ENCODE measurements at regions not wholly inside any gene's neighbourhood (a gene's known extent, or its start where the extent isn't known, plus 50 kb on each side); places are given as distances from the start of the nearest gene placed in this dataset.
"Not testable (repeated sequence)": the region's sequence is repeated elsewhere in the genome, so short reads cannot be mapped to it uniquely, and the experiment has no call there.

DNA sequence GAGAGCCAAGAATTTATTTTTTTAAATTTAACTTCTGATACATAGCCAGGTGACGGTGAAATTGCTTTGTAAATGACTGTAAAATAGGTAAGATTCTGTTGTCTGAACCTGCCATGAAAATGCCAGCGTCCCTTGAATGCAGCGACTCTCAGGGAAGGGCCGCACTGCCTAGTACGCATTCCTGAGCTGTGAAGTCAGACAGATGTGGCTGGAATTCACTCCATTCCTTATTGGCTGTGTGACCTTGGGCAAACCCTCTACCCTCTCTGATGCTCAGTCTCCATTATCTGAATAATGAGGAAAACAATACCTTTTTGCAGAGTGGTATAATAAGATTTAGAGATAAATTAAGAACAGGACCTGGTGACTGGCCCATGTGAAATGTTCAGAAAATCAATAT is 167.1 kb upstream of the DAB1 start:
- in situ Hi-C loops (cut with HindIII; ENCODE audit: low pct_ligation_motif_present, low pct_unique_long_range_greater_than_20kb, low sequenced_read_pairs), result no loop called here
- DNase-seq, result no peak

DNA sequence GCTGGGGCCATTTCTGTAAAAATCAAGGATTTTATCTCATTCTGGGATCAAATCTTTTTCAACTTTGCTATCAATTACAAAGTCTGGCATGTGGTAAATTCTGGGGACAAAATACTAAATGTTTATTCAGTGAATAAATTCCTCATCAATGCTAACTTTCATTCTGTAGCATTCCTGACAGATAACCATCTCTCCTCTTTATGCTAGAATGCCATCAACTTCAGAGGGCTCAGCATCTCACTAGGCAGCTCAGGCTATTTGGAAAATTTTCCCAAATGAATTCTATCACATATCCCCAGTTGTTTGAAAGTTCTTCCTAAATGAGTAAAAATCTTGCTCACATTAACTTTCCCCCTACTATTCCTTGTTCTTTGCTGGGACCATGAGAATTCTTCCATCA is 163.0 kb upstream of the DAB1 start:
- in situ Hi-C loops (cut with HindIII; ENCODE audit: low pct_ligation_motif_present, low pct_unique_long_range_greater_than_20kb, low sequenced_read_pairs), result no loop called here
- DNase-seq, result no peak

DNA sequence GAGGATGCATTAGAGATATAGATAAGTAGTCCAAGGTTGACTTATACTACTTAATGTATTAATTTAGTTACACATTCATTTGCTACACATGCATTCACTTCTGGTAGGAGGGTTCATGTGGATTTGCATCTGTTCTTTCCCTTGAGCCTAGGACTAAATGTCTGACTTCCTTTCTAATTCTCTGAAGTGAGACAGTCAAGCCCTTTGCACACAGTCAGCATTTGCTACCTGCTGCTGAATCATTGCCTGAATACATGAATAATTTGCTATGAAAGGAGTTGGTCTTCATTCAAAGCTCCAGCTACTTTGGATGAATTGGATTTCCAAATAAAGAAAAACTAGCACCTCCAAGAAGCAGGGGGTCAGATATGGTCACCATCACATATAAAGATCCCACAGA is 154.8 kb upstream of the DAB1 start:
- in situ Hi-C loops (cut with HindIII; ENCODE audit: low pct_ligation_motif_present, low pct_unique_long_range_greater_than_20kb, low sequenced_read_pairs), result no loop called here
- DNase-seq, result no peak

DNA sequence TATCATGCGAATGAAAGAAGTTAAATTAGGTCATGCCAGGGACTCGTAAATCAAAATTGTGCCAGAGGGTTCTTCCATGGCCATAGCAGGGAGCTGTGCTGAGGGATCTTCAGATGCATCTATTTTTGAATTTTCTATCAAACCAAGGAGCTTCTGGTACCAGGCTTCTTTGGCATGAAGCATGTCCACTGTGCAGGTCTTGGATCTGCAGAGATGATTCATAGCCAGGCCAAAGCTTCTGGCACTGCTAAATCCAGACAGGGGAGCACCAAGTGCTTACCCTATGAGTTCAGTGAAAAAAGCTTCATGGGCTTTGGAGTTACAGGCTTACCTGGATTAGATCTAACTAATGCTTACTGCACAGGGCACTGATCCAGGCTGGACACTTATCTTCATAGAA is 154.2 kb upstream of the DAB1 start:
- DNase-seq, result no peak
- in situ Hi-C loops (cut with HindIII; ENCODE audit: low pct_ligation_motif_present, low pct_unique_long_range_greater_than_20kb, low sequenced_read_pairs), result no loop called here

DNA sequence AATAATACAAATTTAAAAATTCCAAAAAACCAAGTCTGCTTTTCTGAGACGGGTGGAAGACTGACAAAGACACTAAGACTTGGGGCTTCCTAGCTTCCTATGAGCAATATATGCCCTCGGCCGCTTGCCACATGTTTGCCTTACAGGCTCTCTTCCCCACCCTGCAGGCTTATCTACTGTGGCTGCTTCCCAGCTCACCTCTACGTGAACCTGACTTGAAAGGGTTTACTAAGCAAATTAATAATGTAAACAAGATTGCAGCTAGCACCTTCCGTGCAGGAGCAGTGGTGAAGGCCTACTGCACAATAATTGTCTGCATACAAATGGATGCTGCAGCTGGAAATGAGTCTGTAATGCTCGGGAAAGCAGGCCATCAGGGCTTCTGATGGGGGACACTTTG is 152.9 kb upstream of the DAB1 start:
- in situ Hi-C loops (cut with HindIII; ENCODE audit: low pct_ligation_motif_present, low pct_unique_long_range_greater_than_20kb, low sequenced_read_pairs), result no loop called here
- no peak for DNase-seq

DNA sequence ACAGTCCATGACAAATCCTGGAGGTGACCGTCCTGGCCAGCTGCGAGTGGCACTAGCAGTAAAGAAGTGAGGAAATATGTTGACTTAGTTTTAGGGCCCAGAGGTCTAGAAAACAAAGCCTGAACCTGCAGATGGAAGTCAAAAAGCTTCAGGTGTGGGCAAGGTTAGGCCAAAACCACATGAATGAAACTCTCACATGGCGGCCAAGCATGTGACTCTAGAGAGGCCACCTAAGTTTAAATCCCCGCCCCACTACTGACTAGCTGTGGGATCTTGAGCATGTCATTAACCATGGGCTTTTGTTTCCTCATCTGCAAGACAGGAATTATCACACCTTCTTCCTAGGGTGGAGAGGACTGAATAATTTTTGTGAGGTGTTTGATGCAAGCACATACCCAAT is 148.2 kb upstream of the DAB1 start:
- no peak for DNase-seq
- in situ Hi-C loops (cut with HindIII; ENCODE audit: low pct_ligation_motif_present, low pct_unique_long_range_greater_than_20kb, low sequenced_read_pairs), result no loop called here

DNA sequence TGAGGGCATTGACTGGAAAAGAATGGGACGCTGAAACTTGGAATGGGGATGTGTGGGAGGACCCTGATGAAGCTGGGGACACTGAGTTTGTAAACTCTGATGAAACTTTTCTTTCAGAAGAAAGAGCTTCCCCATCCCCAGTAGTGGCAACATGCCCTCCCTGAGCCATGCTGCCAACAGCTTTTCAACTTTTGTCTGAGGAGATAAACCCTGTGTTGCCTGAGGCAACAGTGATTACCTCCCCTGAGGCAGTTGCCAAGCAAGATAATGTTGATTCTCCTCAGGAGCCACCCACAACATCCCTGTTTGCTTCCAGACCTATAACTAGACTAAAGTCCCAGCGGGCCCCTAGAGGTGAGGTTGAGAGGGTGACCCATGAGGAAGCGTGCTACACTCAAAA is 134.2 kb upstream of the DAB1 start:
- DNase-seq; in situ Hi-C loops (cut with HindIII; ENCODE audit: low pct_ligation_motif_present, low pct_unique_long_range_greater_than_20kb, low sequenced_read_pairs): not testable (repeated sequence)

DNA sequence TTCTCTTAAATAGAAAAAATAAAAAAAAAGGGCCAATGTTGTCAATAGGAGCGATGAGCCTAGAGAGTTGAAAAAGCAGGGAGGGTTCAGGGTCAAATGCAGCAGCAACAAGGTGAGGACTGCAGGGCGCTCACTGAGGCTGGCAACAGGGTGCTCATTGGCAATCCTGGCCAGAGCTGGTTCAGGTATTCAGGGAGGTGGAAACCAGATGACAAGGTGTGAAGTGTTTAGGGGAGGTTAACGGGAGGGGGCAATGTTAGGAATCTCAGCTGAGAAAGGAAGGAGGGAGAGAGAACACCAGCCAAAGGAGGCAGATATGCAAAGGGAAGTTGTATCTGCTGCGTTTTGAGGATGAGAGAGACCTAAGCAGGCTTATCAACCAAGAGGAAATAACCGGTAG is 129.8 kb upstream of the DAB1 start:
- in situ Hi-C loops (cut with HindIII; ENCODE audit: low pct_ligation_motif_present, low pct_unique_long_range_greater_than_20kb, low sequenced_read_pairs), result no loop called here
- no peak for DNase-seq

DNA sequence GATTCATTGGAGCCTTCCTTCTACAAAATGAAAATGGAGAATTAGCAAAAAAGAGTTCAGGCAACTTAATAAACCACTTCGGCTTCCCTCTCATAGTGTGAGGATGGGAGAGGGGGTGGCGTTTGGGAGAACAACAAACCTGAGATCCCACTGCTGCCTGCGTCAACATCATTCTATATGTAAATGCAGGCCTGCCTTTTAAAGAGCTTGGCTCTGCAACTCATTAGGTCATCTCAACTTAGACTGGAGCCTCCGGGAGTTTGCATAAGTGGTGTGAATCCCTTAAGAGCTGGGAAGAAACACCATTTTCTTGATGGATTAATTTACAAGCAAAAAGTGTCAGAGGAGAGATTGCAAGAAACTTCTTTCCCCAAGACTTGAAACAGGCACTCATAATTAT is 127.6 kb upstream of the DAB1 start:
- no peak for DNase-seq
- in situ Hi-C loops (cut with HindIII; ENCODE audit: low pct_ligation_motif_present, low pct_unique_long_range_greater_than_20kb, low sequenced_read_pairs), result no loop called here

DNA sequence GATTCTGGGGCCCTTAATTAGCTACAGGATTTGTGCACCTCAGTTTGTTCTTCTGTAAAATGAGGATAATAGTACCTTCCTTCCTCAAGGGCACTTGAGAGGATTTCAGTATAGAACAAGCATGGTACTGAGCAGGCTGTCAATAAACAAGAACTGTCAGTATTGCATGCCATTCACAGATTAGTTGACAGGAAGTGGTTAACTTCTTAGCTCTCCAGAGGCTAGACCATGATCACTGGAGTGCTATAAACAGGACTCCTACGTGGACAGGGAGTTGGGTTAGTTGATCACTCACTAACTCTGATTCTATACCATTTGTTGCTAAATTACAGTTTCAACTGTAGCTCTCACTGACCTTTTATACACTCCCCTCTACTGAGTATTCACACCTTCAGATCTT is 126.2 kb upstream of the DAB1 start:
- in situ Hi-C loops (cut with HindIII; ENCODE audit: low pct_ligation_motif_present, low pct_unique_long_range_greater_than_20kb, low sequenced_read_pairs), result no loop called here
- DNase-seq, result no peak

DNA sequence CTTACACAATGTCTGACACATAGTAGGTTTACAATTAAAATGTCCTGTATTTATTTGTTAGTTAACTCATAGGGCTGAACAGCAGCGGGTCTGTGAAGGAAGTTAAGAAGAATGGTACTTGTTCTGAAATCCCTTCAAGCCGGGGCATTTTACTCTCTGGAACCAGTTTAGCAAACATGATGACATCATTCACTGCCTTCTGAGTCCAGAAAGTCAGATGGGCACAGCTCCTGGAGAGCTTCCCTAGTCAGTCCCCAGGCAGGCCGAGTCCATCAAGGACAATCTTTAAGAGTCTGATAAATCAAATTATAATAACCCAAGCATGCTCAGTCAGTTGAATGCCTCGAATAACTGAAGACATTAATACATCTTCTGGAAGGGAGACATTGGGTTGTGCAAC is 125.4 kb upstream of the DAB1 start:
- in situ Hi-C loops (cut with HindIII; ENCODE audit: low pct_ligation_motif_present, low pct_unique_long_range_greater_than_20kb, low sequenced_read_pairs), result no loop called here
- no peak for DNase-seq

DNA sequence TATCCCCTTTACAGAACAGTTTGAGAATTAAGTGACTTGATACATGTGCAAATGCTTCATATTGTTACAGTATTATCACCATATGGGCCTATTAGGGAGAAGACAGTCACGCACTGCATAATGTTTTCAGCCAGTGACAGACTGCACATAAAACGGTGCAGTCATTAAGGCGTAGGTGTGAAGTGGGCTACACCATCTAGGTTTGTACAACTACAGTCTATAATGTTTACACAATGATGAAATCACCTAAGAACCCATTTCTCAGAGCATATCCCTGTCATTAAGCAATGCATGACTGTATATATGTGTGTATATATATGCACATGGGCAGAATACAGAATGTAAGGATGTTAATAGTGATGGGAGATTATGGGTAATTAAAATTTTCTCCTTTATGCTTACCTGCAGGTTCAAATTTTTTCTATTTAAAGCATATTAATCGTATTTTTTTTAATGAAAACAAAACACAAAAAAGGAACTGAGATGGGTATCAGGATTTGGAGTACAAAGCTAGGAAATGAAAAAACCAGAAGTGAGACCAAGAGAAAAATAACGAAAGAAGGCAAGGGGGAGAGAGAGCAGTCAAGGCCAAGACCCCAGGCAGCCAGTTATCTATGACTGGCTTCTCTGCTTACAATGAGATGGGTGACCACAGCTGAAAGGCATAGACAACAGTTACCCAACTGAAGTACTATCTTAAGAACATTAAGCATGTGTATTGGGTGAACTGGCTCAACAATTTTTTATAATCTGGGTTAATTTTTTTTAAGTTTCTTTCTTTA is 122.9 kb upstream of the DAB1 start:
- DNase-seq, result no peak
- in situ Hi-C loops (cut with HindIII; ENCODE audit: low pct_ligation_motif_present, low pct_unique_long_range_greater_than_20kb, low sequenced_read_pairs), result no loop called here

DNA sequence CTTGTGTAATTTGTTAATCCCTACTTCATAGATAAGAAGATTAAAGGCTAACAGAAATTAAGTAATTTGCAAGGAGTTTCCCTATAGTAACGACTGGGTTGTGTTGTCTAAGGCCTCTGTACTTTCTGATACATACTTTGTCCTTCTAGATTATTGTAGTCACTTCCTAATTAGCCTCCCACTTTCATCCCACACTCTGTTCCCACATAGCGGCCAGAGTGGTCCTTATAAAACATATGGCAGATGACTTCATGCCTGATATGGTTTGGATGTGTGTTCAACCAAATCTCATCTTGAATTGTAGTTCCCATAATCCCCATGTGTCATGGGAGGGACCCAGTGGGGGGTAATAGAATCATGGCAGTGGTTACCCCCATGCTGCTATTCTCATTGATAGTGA is 120.5 kb upstream of the DAB1 start:
- no peak for DNase-seq
- in situ Hi-C loops (cut with HindIII; ENCODE audit: low pct_ligation_motif_present, low pct_unique_long_range_greater_than_20kb, low sequenced_read_pairs), result no loop called here

DNA sequence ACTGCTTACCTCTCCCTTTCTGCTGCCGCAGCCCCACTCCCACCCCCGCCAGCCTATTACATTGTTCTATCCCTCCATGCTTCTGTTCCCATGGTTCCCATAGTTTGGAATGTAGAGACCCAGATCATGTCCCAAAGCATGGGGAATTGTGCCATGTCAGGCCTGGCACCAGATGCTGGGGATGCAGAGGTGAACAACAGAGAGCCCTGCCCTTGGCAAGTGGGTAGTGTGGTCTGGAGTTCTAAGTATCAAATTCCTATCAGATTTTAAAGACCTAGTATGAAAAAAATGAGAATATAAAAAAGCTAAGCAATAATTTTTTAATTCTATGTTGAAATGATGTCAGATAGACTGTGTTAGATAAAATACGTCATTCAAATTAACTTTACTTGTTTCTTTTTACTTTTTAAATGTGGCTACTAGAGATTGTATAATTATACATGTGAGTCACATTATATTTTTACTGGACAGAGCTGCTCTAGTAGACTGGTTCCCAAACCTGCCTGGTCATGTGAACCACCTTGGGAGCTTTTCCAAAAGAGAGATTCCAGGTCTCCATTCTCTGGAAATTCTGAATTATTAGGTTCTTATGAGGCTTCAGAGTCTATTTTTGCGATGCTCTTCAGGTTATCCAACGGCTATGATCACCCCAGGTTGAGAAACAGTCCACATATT is 113.0 kb upstream of the DAB1 start:
- in situ Hi-C loops (cut with HindIII; ENCODE audit: low pct_ligation_motif_present, low pct_unique_long_range_greater_than_20kb, low sequenced_read_pairs), result no loop called here
- no peak for DNase-seq

DNA sequence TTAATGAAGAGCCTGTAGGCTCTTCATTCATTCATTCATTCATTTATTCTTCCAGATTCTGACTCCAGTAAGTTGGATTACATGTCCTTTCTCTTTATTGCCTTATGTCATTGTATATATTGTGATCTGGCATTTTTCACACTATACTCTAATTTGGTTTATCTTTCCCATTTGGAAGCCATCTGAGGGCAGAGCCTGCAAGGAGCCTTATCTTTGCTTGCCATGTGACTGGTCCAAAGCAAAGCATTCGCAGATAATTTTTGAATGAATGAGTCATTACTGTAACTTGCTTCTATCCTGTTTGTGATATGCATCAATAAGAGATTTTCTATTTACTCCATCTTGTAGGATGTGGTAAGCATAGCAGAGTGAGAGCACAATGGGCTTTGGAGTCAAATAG is 108.4 kb upstream of the DAB1 start:
- in situ Hi-C loops (cut with HindIII; ENCODE audit: low pct_ligation_motif_present, low pct_unique_long_range_greater_than_20kb, low sequenced_read_pairs), result no loop called here

DNA sequence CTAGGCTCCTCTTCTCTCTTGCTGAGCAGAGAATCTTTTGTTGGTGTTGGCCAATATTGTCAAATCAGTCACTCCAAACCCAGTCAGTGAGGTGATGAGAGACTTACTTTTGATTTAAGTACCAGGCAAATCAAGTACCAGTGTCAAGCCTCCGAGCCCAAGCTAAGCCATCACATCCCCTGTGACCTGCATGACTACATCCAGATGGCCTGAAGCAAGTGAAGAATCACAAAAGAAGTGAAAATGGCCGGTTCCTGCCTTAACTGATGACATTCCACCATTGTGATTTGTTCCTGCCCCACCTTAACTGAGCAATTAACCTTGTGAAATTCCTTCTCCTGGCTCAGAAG is 107.0 kb upstream of the DAB1 start:
- DNase-seq; in situ Hi-C loops (cut with HindIII; ENCODE audit: low pct_ligation_motif_present, low pct_unique_long_range_greater_than_20kb, low sequenced_read_pairs): not testable (repeated sequence)

More for the DNA sequence above, 108.4 kb upstream of the DAB1 start:
- no peak for DNase-seq

DNA sequence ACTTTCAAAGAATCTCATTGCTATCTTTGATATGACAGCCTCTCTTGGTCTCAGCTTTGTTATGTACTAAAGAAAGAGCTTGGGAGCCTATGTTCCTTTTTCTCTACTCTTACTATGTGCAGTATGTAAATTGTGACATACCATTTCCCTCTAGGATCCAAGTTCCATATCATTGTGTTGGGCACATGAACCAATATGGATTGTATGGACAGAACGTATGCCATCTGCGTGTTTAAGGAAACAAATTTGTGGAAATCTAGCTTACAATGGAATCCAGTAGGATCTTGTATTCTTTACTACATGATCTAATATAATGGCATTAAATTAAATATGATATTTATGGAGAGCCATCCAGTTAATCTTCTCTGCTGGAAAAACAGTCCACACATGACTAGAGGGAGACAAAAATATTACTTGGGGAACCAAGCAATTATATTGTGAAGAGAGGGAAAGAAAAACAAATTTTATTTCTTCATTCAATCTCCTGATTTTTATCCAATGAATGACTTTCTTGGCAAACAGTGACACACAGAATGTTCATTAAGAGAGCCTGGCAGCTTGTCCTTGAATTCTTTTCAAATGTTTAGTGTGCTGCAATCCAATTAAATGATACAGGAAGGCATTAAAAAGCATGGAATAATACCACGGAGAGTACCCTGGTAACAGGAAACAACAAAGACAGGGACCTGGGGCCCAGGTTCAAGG is 106.5 kb upstream of the DAB1 start:
- in situ Hi-C loops (cut with HindIII; ENCODE audit: low pct_ligation_motif_present, low pct_unique_long_range_greater_than_20kb, low sequenced_read_pairs), result no loop called here
- DNase-seq, result no peak

DNA sequence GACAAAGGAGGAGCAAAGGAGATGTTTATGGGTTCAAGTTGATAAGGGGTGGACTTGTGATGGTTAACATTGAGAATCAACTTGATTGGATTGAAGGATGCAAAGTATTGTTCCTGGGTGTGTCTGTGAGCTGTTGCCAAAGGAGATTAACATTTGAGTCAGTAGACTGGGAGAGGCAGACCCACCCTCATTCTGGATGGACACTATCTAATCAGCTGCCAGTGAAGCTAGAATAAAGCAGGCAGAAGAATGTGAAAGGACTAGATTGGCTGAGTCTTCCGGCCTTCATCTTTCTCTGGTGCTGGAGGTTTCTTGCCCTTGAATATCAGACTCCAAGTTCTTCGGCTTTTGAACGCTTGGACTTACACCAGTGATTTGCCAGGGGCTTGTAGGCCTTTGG is 98.7 kb upstream of the DAB1 start:
- in situ Hi-C loops (cut with HindIII; ENCODE audit: low pct_ligation_motif_present, low pct_unique_long_range_greater_than_20kb, low sequenced_read_pairs), result no loop called here
- no peak for DNase-seq

DNA sequence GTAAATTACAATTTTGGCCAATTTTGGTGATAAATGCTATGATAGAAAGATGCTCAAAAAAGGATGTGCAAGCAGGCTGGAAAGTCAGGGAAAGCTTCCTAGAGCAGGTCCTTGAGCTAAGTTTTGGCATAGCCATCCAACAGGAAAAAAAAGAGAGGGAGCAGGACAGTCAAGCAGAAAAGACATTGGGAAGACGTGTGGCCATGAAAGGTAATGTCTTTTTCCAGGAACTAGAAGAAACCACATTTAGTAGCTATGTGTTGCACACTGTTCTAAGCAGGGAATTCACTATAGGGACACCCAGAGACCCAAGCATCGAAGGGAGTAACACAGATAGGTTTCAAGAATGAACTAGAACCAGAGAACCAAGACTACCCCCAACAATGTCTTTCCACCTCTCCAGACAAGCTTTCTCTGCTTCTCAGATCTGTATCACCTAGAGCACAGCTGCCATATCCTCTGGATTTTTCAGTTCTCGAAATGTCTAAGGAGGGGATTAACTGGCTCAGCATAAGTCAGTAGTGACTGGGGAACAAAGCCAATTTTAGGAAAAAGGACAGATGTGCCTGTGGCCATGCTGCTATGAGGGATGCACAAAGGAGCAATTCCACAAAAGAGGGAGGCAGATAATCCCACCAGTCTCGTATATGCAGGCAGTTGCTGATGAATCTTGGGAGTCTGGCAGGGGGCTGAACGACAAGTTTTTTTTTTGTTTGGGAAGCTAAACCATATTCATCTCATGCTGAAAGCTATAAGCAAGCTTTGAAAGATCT is 97.1 kb upstream of the DAB1 start:
- DNase-seq, result no peak
- in situ Hi-C loops (cut with HindIII; ENCODE audit: low pct_ligation_motif_present, low pct_unique_long_range_greater_than_20kb, low sequenced_read_pairs), result no loop called here
